ENCODE measurements at regions not wholly inside any gene's neighbourhood (a gene's known extent, or its start where the extent isn't known, plus 50 kb on each side); places are given as distances from the start of the nearest gene placed in this dataset.
A peak's percentile ranks its signal among the peaks of the same experiment; 100 is the strongest.

GRCh38 chr5:158609333-158610050 is 490.2 kb downstream of the EBF1 start:
- Histone ChIP-seq H3K4me1 (ENCODE audit: control insufficient read depth, insufficient read depth, low read length) (peaks cover 12% of the 10 kb centered on the region), H3K27me3 (ENCODE audit: control insufficient read depth, insufficient read depth, low read length, poor library complexity, severe bottlenecking) (no peaks in the 10 kb centered on the region), H3K36me3 (ENCODE audit: control insufficient read depth, insufficient read depth, low read length) (no peaks in the 10 kb centered on the region), H3K4me3 (ENCODE audit: insufficient read depth, low read depth, low read length) (no peak overlapping the region), H3K9me3 (ENCODE audit: control insufficient read depth, low read length) (no peaks in the 10 kb centered on the region), H3K27ac (ENCODE audit: insufficient read depth, low read depth, low read length, poor library complexity, severe bottlenecking) (no peak overlapping the region)
- 86 to 93% methylated on average over 8 of the region's 9 CpGs for WGBS, 2 experiments

DNA sequence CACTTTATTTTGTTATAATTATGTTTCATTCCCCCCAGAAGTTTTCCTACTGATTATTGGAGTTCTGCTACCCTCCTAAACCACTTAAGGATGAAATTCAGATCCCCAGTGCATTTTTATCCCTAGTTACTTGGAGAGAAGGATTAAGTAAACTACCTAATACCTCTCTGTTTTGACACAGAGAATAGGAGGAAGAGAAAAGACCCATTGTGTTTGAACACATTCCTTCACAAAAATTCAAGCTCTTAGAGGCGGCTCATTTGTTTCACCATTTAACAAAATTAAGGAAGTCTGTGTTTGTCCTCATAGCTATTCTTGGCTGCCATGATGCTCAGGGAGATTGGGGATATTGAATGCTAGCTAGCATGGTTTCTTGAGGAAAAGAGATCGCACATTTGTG is 492.6 kb downstream of the EBF1 start:
- Histone ChIP-seq H3K4me3 (ENCODE audit: insufficient read depth, low read depth, low read length) (no peak overlapping the region), H3K4me1 (ENCODE audit: control insufficient read depth, insufficient read depth, low read length) (peaks cover 12% of the 10 kb centered on the region), H3K9me3 (ENCODE audit: control insufficient read depth, low read length) (no peaks in the 10 kb centered on the region), H3K27me3 (ENCODE audit: control insufficient read depth, insufficient read depth, low read length, poor library complexity, severe bottlenecking) (no peaks in the 10 kb centered on the region), H3K27ac (ENCODE audit: insufficient read depth, low read depth, low read length, poor library complexity, severe bottlenecking) (peak overlapping the region; percentile 50), H3K36me3 (ENCODE audit: control insufficient read depth, insufficient read depth, low read length) (no peaks in the 10 kb centered on the region)
- 67 to 93% methylated on average over 1 to 2 of the region's 2 CpGs for WGBS, 2 experiments

DNA sequence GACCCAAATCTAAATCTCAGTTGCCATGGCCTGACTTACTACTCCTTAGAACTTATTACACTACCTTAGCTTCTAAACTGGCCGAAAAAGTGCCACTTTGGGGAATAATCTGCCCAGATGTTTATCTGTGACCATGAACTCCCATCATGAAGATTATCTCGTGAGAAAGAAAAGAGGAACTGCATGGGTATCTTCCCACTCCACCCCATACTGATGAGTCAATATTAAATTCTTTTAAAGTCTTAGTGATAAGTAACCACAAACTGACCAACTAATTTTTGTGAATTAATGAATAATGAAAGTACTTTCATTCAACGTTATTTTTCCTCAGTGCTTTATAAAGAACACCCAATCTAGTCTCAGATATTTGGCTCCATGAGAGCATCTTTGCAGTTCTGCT is 493.5 kb downstream of the EBF1 start:
- WGBS, 2 experiments = 94 to 96% methylated on average over 3 of the region's 3 CpGs

GRCh38 chr5:158602981-158603380 is 496.7 kb downstream of the EBF1 start:
- Histone ChIP-seq H3K4me3 (ENCODE audit: insufficient read depth, low read depth, low read length) (no peak overlapping the region), H3K9me3 (ENCODE audit: control insufficient read depth, low read length) (no peaks in the 10 kb centered on the region), H3K36me3 (ENCODE audit: control insufficient read depth, insufficient read depth, low read length) (no peaks in the 10 kb centered on the region), H3K27me3 (ENCODE audit: control insufficient read depth, insufficient read depth, low read length, poor library complexity, severe bottlenecking) (no peaks in the 10 kb centered on the region), H3K4me1 (ENCODE audit: control insufficient read depth, insufficient read depth, low read length) (peaks cover 14% of the 10 kb centered on the region), H3K27ac (ENCODE audit: insufficient read depth, low read depth, low read length, poor library complexity, severe bottlenecking) (no peak overlapping the region)
- 96 to 98% methylated on average over 4 of the region's 4 CpGs for WGBS, 2 experiments

More for the DNA sequence above, 493.5 kb downstream of the EBF1 start:
- no peaks in the 10 kb centered on the region for H3K9me3 ChIP-seq (ENCODE audit: control insufficient read depth, low read length)
- H3K27ac ChIP-seq (ENCODE audit: insufficient read depth, low read depth, low read length, poor library complexity, severe bottlenecking) = no peak overlapping the region
- H3K36me3 ChIP-seq (ENCODE audit: control insufficient read depth, insufficient read depth, low read length) = no peaks in the 10 kb centered on the region
- peaks cover 12% of the 10 kb centered on the region for H3K4me1 ChIP-seq (ENCODE audit: control insufficient read depth, insufficient read depth, low read length)
- no peaks in the 10 kb centered on the region for H3K27me3 ChIP-seq (ENCODE audit: control insufficient read depth, insufficient read depth, low read length, poor library complexity, severe bottlenecking)
- no peak overlapping the region for H3K4me3 ChIP-seq (ENCODE audit: insufficient read depth, low read depth, low read length)

DNA sequence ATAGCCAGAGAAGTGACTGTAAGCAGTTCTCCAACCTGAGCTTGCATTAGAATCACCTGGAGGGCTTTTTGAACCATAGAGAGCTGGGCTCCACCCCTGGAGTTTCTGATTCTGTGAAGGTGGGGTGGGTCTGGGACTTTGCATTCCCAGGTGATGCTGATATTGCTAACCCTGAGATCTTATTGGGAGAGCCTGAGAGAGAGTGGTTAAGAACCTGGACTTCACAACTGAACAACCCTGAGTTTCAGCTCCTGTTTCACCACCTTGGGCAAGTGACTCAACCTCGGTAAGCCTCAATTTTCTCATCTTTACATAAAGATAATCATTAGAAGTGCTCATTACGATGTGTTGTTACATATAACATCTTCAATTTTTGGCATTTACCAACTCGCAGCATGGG is 498.6 kb downstream of the EBF1 start:
- Histone ChIP-seq H3K4me1 (ENCODE audit: control insufficient read depth, insufficient read depth, low read length) (peaks cover 4% of the 10 kb centered on the region), H3K9me3 (ENCODE audit: control insufficient read depth, low read length) (no peaks in the 10 kb centered on the region), H3K27ac (ENCODE audit: insufficient read depth, low read depth, low read length, poor library complexity, severe bottlenecking) (no peak overlapping the region), H3K27me3 (ENCODE audit: control insufficient read depth, insufficient read depth, low read length, poor library complexity, severe bottlenecking) (no peaks in the 10 kb centered on the region), H3K4me3 (ENCODE audit: insufficient read depth, low read depth, low read length) (no peak overlapping the region), H3K36me3 (ENCODE audit: control insufficient read depth, insufficient read depth, low read length) (no peaks in the 10 kb centered on the region)
- 100% methylated on average over 2 to 3 of the region's 3 CpGs for WGBS, 2 experiments

- Histone ChIP-seq H3K36me3 (ENCODE audit: control insufficient read depth, insufficient read depth, low read length) (no peaks in the 10 kb centered on the region), H3K27me3 (ENCODE audit: control insufficient read depth, insufficient read depth, low read length, poor library complexity, severe bottlenecking) (no peaks in the 10 kb centered on the region), H3K4me3 (ENCODE audit: insufficient read depth, low read depth, low read length) (no peak overlapping the region), H3K4me1 (ENCODE audit: control insufficient read depth, insufficient read depth, low read length) (peaks cover 4% of the 10 kb centered on the region), H3K9me3 (ENCODE audit: control insufficient read depth, low read length) (no peaks in the 10 kb centered on the region), H3K27ac (ENCODE audit: insufficient read depth, low read depth, low read length, poor library complexity, severe bottlenecking) (no peak overlapping the region)
- 94 to 95% methylated on average over 3 of the region's 3 CpGs for WGBS, 2 experiments
These were observed 499.0 kb downstream of the EBF1 start for GRCh38 chr5:158600679-158601078.

GRCh38 chr5:158599157-158599556 is 500.6 kb downstream of the EBF1 start:
- 92 to 100% methylated on average over 2 of the region's 2 CpGs for WGBS, 2 experiments
- no peaks in the 10 kb centered on the region for H3K9me3 ChIP-seq (ENCODE audit: control insufficient read depth, low read length)
- H3K27me3 ChIP-seq (ENCODE audit: control insufficient read depth, insufficient read depth, low read length, poor library complexity, severe bottlenecking) = no peaks in the 10 kb centered on the region
- peaks cover 4% of the 10 kb centered on the region for H3K4me1 ChIP-seq (ENCODE audit: control insufficient read depth, insufficient read depth, low read length)
- no peak overlapping the region for H3K4me3 ChIP-seq (ENCODE audit: insufficient read depth, low read depth, low read length)
- no peak overlapping the region for H3K27ac ChIP-seq (ENCODE audit: insufficient read depth, low read depth, low read length, poor library complexity, severe bottlenecking)
- H3K36me3 ChIP-seq (ENCODE audit: control insufficient read depth, insufficient read depth, low read length) = no peaks in the 10 kb centered on the region

DNA sequence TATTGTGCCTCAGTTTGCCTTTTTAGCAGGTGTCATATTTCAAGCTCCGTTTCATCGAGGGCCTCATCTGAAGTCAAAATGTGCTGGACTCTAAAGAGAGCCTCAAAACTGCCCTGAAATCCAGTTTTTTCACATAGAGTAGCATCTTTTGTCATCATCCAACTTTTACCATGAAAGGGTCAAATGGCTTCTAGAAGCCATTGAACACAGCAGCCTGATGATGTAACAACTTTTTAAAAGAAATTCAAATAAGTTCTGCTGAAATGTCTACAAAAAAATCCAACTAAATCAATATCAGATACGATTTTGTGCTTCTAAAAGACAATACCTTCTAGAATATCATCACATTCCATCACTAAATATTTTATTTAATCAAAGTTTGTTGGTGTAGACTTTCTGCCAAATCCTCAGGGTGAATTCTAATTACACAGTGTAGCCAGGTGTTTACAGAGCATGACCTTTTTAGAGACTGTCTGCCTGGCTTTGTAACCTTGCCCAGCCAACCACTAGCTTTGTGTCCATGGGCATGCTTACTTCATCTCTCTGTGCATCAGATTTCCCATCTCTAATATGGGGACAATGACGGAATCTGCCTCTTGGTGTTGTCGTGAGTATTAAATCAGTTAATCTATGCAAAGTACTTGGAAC is 505.0 kb downstream of the EBF1 start:
- WGBS, 2 experiments = 95% methylated on average over 5 of the region's 5 CpGs
- Histone ChIP-seq H3K27ac (ENCODE audit: insufficient read depth, low read depth, low read length, poor library complexity, severe bottlenecking) (no peak overlapping the region), H3K4me3 (ENCODE audit: insufficient read depth, low read depth, low read length) (no peak overlapping the region), H3K4me1 (ENCODE audit: control insufficient read depth, insufficient read depth, low read length) (peaks cover 21% of the 10 kb centered on the region), H3K9me3 (ENCODE audit: control insufficient read depth, low read length) (no peaks in the 10 kb centered on the region), H3K27me3 (ENCODE audit: control insufficient read depth, insufficient read depth, low read length, poor library complexity, severe bottlenecking) (no peaks in the 10 kb centered on the region), H3K36me3 (ENCODE audit: control insufficient read depth, insufficient read depth, low read length) (no peaks in the 10 kb centered on the region)

GRCh38 chr5:158593925-158594324 is 505.8 kb downstream of the EBF1 start:
- WGBS, 2 experiments = 94 to 100% methylated on average over 1 of the region's 1 CpG
- no peaks in the 10 kb centered on the region for H3K27me3 ChIP-seq (ENCODE audit: control insufficient read depth, insufficient read depth, low read length, poor library complexity, severe bottlenecking)
- no peak overlapping the region for H3K4me3 ChIP-seq (ENCODE audit: insufficient read depth, low read depth, low read length)
- H3K9me3 ChIP-seq (ENCODE audit: control insufficient read depth, low read length) = no peaks in the 10 kb centered on the region
- no peaks in the 10 kb centered on the region for H3K36me3 ChIP-seq (ENCODE audit: control insufficient read depth, insufficient read depth, low read length)
- no peak overlapping the region for H3K27ac ChIP-seq (ENCODE audit: insufficient read depth, low read depth, low read length, poor library complexity, severe bottlenecking)
- peaks cover 17% of the 10 kb centered on the region for H3K4me1 ChIP-seq (ENCODE audit: control insufficient read depth, insufficient read depth, low read length)

GRCh38 chr5:158591301-158591863 is 508.3 kb downstream of the EBF1 start:
- Histone ChIP-seq H3K4me3 (ENCODE audit: insufficient read depth, low read depth, low read length) (no peak overlapping the region), H3K27ac (ENCODE audit: insufficient read depth, low read depth, low read length, poor library complexity, severe bottlenecking) (peak overlapping the region; percentile 74), H3K36me3 (ENCODE audit: control insufficient read depth, insufficient read depth, low read length) (no peaks in the 10 kb centered on the region), H3K9me3 (ENCODE audit: control insufficient read depth, low read length) (no peaks in the 10 kb centered on the region), H3K4me1 (ENCODE audit: control insufficient read depth, insufficient read depth, low read length) (peaks cover 17% of the 10 kb centered on the region), H3K27me3 (ENCODE audit: control insufficient read depth, insufficient read depth, low read length, poor library complexity, severe bottlenecking) (no peaks in the 10 kb centered on the region)
- WGBS, 2 experiments = 28 to 29% methylated on average over 7 of the region's 7 CpGs

Data from ectodermal cell (in vitro differentiated cells).